Mesothelial cell of epicardium (in vitro differentiated cells): ENCODE measurements at regions not wholly inside any gene's neighbourhood (a gene's known extent, or its start where the extent isn't known, plus 50 kb on each side); places are given as distances from the start of the nearest gene placed in this dataset.
A peak's percentile ranks its signal among the peaks of the same experiment; 100 is the strongest.

Source experiments
- DNase-seq, 2 experiments: peaks; one replicate each; pipeline ENCODE4 v3.0.0; 2021; ENCODE audit warnings: low spot score in 2 of 2; ENCODE audit not compliant: unreplicated experiment in 2 of 2
- H3K27ac Mint-ChIP-seq: 2 replicates; pipeline ENCODE4 v1.8.0; 2021; ENCODE audit warnings: mixed read lengths
- H3K27me3 Mint-ChIP-seq: 2 replicates; pipeline ENCODE4 v1.8.0; 2021; ENCODE audit warnings: low read depth, mixed read lengths
- H3K36me3 Mint-ChIP-seq: 2 replicates; pipeline ENCODE4 v1.8.0; 2021; ENCODE audit warnings: mixed read lengths
- H3K4me1 Mint-ChIP-seq: 2 replicates; pipeline ENCODE4 v1.8.0; 2021; ENCODE audit warnings: mixed read lengths
- H3K4me3 Mint-ChIP-seq: 2 replicates; pipeline ENCODE4 v1.8.0; 2021; ENCODE audit warnings: mild to moderate bottlenecking, moderate library complexity, mixed read lengths
- H3K9me3 Mint-ChIP-seq: 2 replicates; pipeline ENCODE4 v1.8.0; 2021; ENCODE audit warnings: mixed read lengths
- CTCF ChIP-seq: fragments of 200-600 bp; sonication (generic); IDR thresholded peaks from one replicate; pipeline ENCODE4 v1.5.0; 2021; ENCODE audit warnings: antibody characterized with exemption; ENCODE audit not compliant: unreplicated experiment

DNA sequence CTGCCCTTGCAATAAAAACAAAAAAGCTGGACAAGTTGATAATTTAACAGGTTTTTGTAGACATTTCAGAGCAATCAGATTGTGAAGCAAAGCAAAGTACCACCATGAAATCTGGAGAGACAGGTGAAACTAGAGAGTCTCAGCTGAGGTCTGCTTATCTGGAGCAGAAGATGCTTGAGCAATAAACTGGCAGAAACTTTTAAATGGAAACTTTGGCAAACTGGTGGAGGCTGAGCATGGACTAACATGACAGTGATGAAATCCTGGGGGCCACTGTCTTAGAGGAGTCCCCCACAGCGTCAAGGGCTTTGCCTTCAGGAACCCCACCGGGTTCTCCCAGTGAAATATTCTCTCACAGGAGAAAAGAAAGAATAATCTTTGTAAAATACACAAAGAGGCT lies 416.3 kb upstream of the B3GALT2 start:
- H3K9me3 Mint-ChIP-seq: peaks cover 3% of the 10 kb centered on the region
- H3K27me3 Mint-ChIP-seq: no peaks in the 10 kb centered on the region
- H3K4me1 Mint-ChIP-seq: no peaks in the 10 kb centered on the region
- H3K27ac Mint-ChIP-seq: no peak overlapping the region
- no peaks in the 10 kb centered on the region for H3K36me3 Mint-ChIP-seq
- H3K4me3 Mint-ChIP-seq: no peak overlapping the region
- no peak for TF ChIP-seq CTCF
- no peak for DNase-seq

- Mint-ChIP-seq H3K27ac (no peak overlapping the region), H3K27me3 (no peaks in the 10 kb centered on the region), H3K36me3 (no peaks in the 10 kb centered on the region), H3K9me3 (peaks cover 4% of the 10 kb centered on the region), H3K4me1 (peaks cover 14% of the 10 kb centered on the region), H3K4me3 (no peak overlapping the region)
- DNase-seq: no peak
- TF ChIP-seq CTCF: no peak
Observed at GRCh38 chr1:193593147-193593885, 406.9 kb upstream of the B3GALT2 start.

- no peaks in the 10 kb centered on the region for H3K27me3 Mint-ChIP-seq
- H3K9me3 Mint-ChIP-seq: peaks cover 4% of the 10 kb centered on the region
- no peaks in the 10 kb centered on the region for H3K36me3 Mint-ChIP-seq
- no peak overlapping the region for H3K27ac Mint-ChIP-seq
- peaks cover 15% of the 10 kb centered on the region for H3K4me1 Mint-ChIP-seq
- TF ChIP-seq CTCF: no peak
- no peak for DNase-seq
- H3K4me3 Mint-ChIP-seq: no peak overlapping the region
Observed at GRCh38 chr1:193592317-193592716, 405.9 kb upstream of the B3GALT2 start.

GRCh38 chr1:193590102-193590501 lies 403.7 kb upstream of the B3GALT2 start:
- Mint-ChIP-seq H3K9me3 (no peaks in the 10 kb centered on the region), H3K27ac (no peak overlapping the region), H3K4me1 (peaks cover 15% of the 10 kb centered on the region), H3K4me3 (no peak overlapping the region), H3K27me3 (no peaks in the 10 kb centered on the region), H3K36me3 (no peaks in the 10 kb centered on the region)
- no peak for DNase-seq
- no peak for TF ChIP-seq CTCF

- H3K4me1 Mint-ChIP-seq: peaks cover 17% of the 10 kb centered on the region
- no peaks in the 10 kb centered on the region for H3K9me3 Mint-ChIP-seq
- TF ChIP-seq CTCF: no peak
- no peak overlapping the region for H3K4me3 Mint-ChIP-seq
- peak overlapping the region; percentile 23 for H3K27ac Mint-ChIP-seq
- no peaks in the 10 kb centered on the region for H3K27me3 Mint-ChIP-seq
- H3K36me3 Mint-ChIP-seq: no peaks in the 10 kb centered on the region
- no peak for DNase-seq
Observed at GRCh38 chr1:193589597-193590040, 403.2 kb upstream of the B3GALT2 start.
